ENCODE measurements at regions not wholly inside any gene's neighbourhood (a gene's known extent, or its start where the extent isn't known, plus 50 kb on each side); places are given as distances from the start of the nearest gene placed in this dataset.

GRCh38 chr7:94250987-94251386 lies 143.7 kb upstream of the COL1A2 start:
- Histone ChIP-seq H3K36me3 (ENCODE audit: control insufficient read depth, insufficient read depth, low read length) (no peaks in the 10 kb centered on the region), H3K4me1 (ENCODE audit: control insufficient read depth, insufficient read depth, low read length, poor library complexity, severe bottlenecking) (no peaks in the 10 kb centered on the region), H3K9me3 (ENCODE audit: control insufficient read depth, low read length) (no peaks in the 10 kb centered on the region), H3K27me3 (replicated peaks; ENCODE audit: control insufficient read depth, insufficient read depth, low read length, poor library complexity, severe bottlenecking) (no peaks in the 10 kb centered on the region), H3K27ac (ENCODE audit: insufficient read depth, low read length, poor library complexity, severe bottlenecking) (no peak overlapping the region), H3K4me3 (ENCODE audit: insufficient read depth, low read depth, low read length, poor library complexity, severe bottlenecking) (no peak overlapping the region)
- no peak for DNase-seq

GRCh38 chr7:94252124-94252523 lies 142.6 kb upstream of the COL1A2 start:
- H3K27me3 ChIP-seq (replicated peaks; ENCODE audit: control insufficient read depth, insufficient read depth, low read length, poor library complexity, severe bottlenecking) = no peaks in the 10 kb centered on the region

GRCh38 chr7:94252971-94253370 lies 141.7 kb upstream of the COL1A2 start:
- no peaks in the 10 kb centered on the region for H3K27me3 ChIP-seq (replicated peaks; ENCODE audit: control insufficient read depth, insufficient read depth, low read length, poor library complexity, severe bottlenecking)
- no peaks in the 10 kb centered on the region for H3K36me3 ChIP-seq (ENCODE audit: control insufficient read depth, insufficient read depth, low read length)
- no peaks in the 10 kb centered on the region for H3K4me1 ChIP-seq (ENCODE audit: control insufficient read depth, insufficient read depth, low read length, poor library complexity, severe bottlenecking)
- H3K4me3 ChIP-seq (ENCODE audit: insufficient read depth, low read depth, low read length, poor library complexity, severe bottlenecking) = no peak overlapping the region
- DNase-seq = no peak
- no peaks in the 10 kb centered on the region for H3K9me3 ChIP-seq (ENCODE audit: control insufficient read depth, low read length)
- no peak overlapping the region for H3K27ac ChIP-seq (ENCODE audit: insufficient read depth, low read length, poor library complexity, severe bottlenecking)

More at GRCh38 chr7:94252124-94252523, 142.6 kb upstream of the COL1A2 start:
- Histone ChIP-seq H3K9me3 (ENCODE audit: control insufficient read depth, low read length) (no peaks in the 10 kb centered on the region), H3K27ac (ENCODE audit: insufficient read depth, low read length, poor library complexity, severe bottlenecking) (no peak overlapping the region), H3K4me3 (ENCODE audit: insufficient read depth, low read depth, low read length, poor library complexity, severe bottlenecking) (no peak overlapping the region), H3K4me1 (ENCODE audit: control insufficient read depth, insufficient read depth, low read length, poor library complexity, severe bottlenecking) (no peaks in the 10 kb centered on the region), H3K36me3 (ENCODE audit: control insufficient read depth, insufficient read depth, low read length) (no peaks in the 10 kb centered on the region)
- DNase-seq = no peak

- no peaks in the 10 kb centered on the region for H3K4me1 ChIP-seq (ENCODE audit: control insufficient read depth, insufficient read depth, low read length, poor library complexity, severe bottlenecking)
- H3K36me3 ChIP-seq (ENCODE audit: control insufficient read depth, insufficient read depth, low read length) = no peaks in the 10 kb centered on the region
- DNase-seq = no peak
- H3K27ac ChIP-seq (ENCODE audit: insufficient read depth, low read length, poor library complexity, severe bottlenecking) = no peak overlapping the region
- no peaks in the 10 kb centered on the region for H3K9me3 ChIP-seq (ENCODE audit: control insufficient read depth, low read length)
- H3K4me3 ChIP-seq (ENCODE audit: insufficient read depth, low read depth, low read length, poor library complexity, severe bottlenecking) = no peak overlapping the region
- no peaks in the 10 kb centered on the region for H3K27me3 ChIP-seq (replicated peaks; ENCODE audit: control insufficient read depth, insufficient read depth, low read length, poor library complexity, severe bottlenecking)
Observed at GRCh38 chr7:94253686-94254085, 141.0 kb upstream of the COL1A2 start.

GRCh38 chr7:94258418-94259300 lies 136.0 kb upstream of the COL1A2 start:
- Histone ChIP-seq H3K9me3 (ENCODE audit: control insufficient read depth, low read length) (no peaks in the 10 kb centered on the region), H3K36me3 (ENCODE audit: control insufficient read depth, insufficient read depth, low read length) (no peaks in the 10 kb centered on the region), H3K4me1 (ENCODE audit: control insufficient read depth, insufficient read depth, low read length, poor library complexity, severe bottlenecking) (no peaks in the 10 kb centered on the region), H3K4me3 (ENCODE audit: insufficient read depth, low read depth, low read length, poor library complexity, severe bottlenecking) (no peak overlapping the region), H3K27ac (ENCODE audit: insufficient read depth, low read length, poor library complexity, severe bottlenecking) (no peak overlapping the region), H3K27me3 (replicated peaks; ENCODE audit: control insufficient read depth, insufficient read depth, low read length, poor library complexity, severe bottlenecking) (no peaks in the 10 kb centered on the region)
- DNase-seq = no peak

- Histone ChIP-seq H3K4me1 (ENCODE audit: control insufficient read depth, insufficient read depth, low read length, poor library complexity, severe bottlenecking) (no peaks in the 10 kb centered on the region), H3K36me3 (ENCODE audit: control insufficient read depth, insufficient read depth, low read length) (no peaks in the 10 kb centered on the region), H3K9me3 (ENCODE audit: control insufficient read depth, low read length) (no peaks in the 10 kb centered on the region), H3K27me3 (replicated peaks; ENCODE audit: control insufficient read depth, insufficient read depth, low read length, poor library complexity, severe bottlenecking) (no peaks in the 10 kb centered on the region), H3K4me3 (ENCODE audit: insufficient read depth, low read depth, low read length, poor library complexity, severe bottlenecking) (no peak overlapping the region), H3K27ac (ENCODE audit: insufficient read depth, low read length, poor library complexity, severe bottlenecking) (no peak overlapping the region)
- no peak for DNase-seq
Observed at GRCh38 chr7:94261067-94261466, 133.6 kb upstream of the COL1A2 start.

- H3K4me3 ChIP-seq (ENCODE audit: insufficient read depth, low read depth, low read length, poor library complexity, severe bottlenecking) = no peak overlapping the region
- H3K9me3 ChIP-seq (ENCODE audit: control insufficient read depth, low read length) = no peaks in the 10 kb centered on the region
- no peak overlapping the region for H3K27ac ChIP-seq (ENCODE audit: insufficient read depth, low read length, poor library complexity, severe bottlenecking)
- H3K36me3 ChIP-seq (ENCODE audit: control insufficient read depth, insufficient read depth, low read length) = no peaks in the 10 kb centered on the region
- no peak for DNase-seq
- H3K4me1 ChIP-seq (ENCODE audit: control insufficient read depth, insufficient read depth, low read length, poor library complexity, severe bottlenecking) = no peaks in the 10 kb centered on the region
- H3K27me3 ChIP-seq (replicated peaks; ENCODE audit: control insufficient read depth, insufficient read depth, low read length, poor library complexity, severe bottlenecking) = no peaks in the 10 kb centered on the region
Observed at GRCh38 chr7:94264756-94265155, 129.9 kb upstream of the COL1A2 start.

GRCh38 chr7:94265456-94265855 lies 129.2 kb upstream of the COL1A2 start:
- Histone ChIP-seq H3K27ac (ENCODE audit: insufficient read depth, low read length, poor library complexity, severe bottlenecking) (no peak overlapping the region), H3K9me3 (ENCODE audit: control insufficient read depth, low read length) (no peaks in the 10 kb centered on the region), H3K27me3 (replicated peaks; ENCODE audit: control insufficient read depth, insufficient read depth, low read length, poor library complexity, severe bottlenecking) (no peaks in the 10 kb centered on the region), H3K4me1 (ENCODE audit: control insufficient read depth, insufficient read depth, low read length, poor library complexity, severe bottlenecking) (no peaks in the 10 kb centered on the region), H3K4me3 (ENCODE audit: insufficient read depth, low read depth, low read length, poor library complexity, severe bottlenecking) (no peak overlapping the region), H3K36me3 (ENCODE audit: control insufficient read depth, insufficient read depth, low read length) (no peaks in the 10 kb centered on the region)
- DNase-seq = no peak

GRCh38 chr7:94266238-94266644 lies 128.5 kb upstream of the COL1A2 start:
- no peak overlapping the region for H3K27ac ChIP-seq (ENCODE audit: insufficient read depth, low read length, poor library complexity, severe bottlenecking)
- no peaks in the 10 kb centered on the region for H3K27me3 ChIP-seq (replicated peaks; ENCODE audit: control insufficient read depth, insufficient read depth, low read length, poor library complexity, severe bottlenecking)
- H3K4me1 ChIP-seq (ENCODE audit: control insufficient read depth, insufficient read depth, low read length, poor library complexity, severe bottlenecking) = no peaks in the 10 kb centered on the region
- H3K4me3 ChIP-seq (ENCODE audit: insufficient read depth, low read depth, low read length, poor library complexity, severe bottlenecking) = no peak overlapping the region
- DNase-seq = no peak
- no peaks in the 10 kb centered on the region for H3K36me3 ChIP-seq (ENCODE audit: control insufficient read depth, insufficient read depth, low read length)
- no peaks in the 10 kb centered on the region for H3K9me3 ChIP-seq (ENCODE audit: control insufficient read depth, low read length)

GRCh38 chr7:94270772-94271171 lies 123.9 kb upstream of the COL1A2 start:
- no peaks in the 10 kb centered on the region for H3K27me3 ChIP-seq (replicated peaks; ENCODE audit: control insufficient read depth, insufficient read depth, low read length, poor library complexity, severe bottlenecking)
- H3K4me1 ChIP-seq (ENCODE audit: control insufficient read depth, insufficient read depth, low read length, poor library complexity, severe bottlenecking) = no peaks in the 10 kb centered on the region
- no peak overlapping the region for H3K27ac ChIP-seq (ENCODE audit: insufficient read depth, low read length, poor library complexity, severe bottlenecking)
- no peak for DNase-seq
- H3K4me3 ChIP-seq (ENCODE audit: insufficient read depth, low read depth, low read length, poor library complexity, severe bottlenecking) = no peak overlapping the region
- H3K9me3 ChIP-seq (ENCODE audit: control insufficient read depth, low read length) = no peaks in the 10 kb centered on the region
- no peaks in the 10 kb centered on the region for H3K36me3 ChIP-seq (ENCODE audit: control insufficient read depth, insufficient read depth, low read length)
